Lower leg skin (tissue), 4 donors: ENCODE measurements at regions not wholly inside any gene's neighbourhood (a gene's known extent, or its start where the extent isn't known, plus 50 kb on each side); places are given as distances from the start of the nearest gene placed in this dataset.

ENCODE experiments used
- DNase-seq, 2 donors: peaks; one replicate each; pipeline ENCODE4 v3.0.0-alpha.2; 2019; ENCODE audit warnings: low spot score in 2 of 2
- H3K4me3 ChIP-seq: fragments of 200-600 bp; sonication (generic); 2 replicates; pipeline ENCODE4 v1.5.1; 2017; ENCODE audit warnings: mild to moderate bottlenecking, low read depth; ENCODE audit not compliant: poor library complexity, severe bottlenecking
- POLR2A ChIP-seq, 2 donors: fragments of 450-650 bp; IDR thresholded peaks; one replicate each; pipeline ENCODE4 v1.6.1; 2016 to 2017; ENCODE audit warnings: antibody characterized with exemption in 2 of 2, mild to moderate bottlenecking in 1 of 2, moderate library complexity in 1 of 2
- WGBS, 2 donors: methylation state at CpG; one replicate each; pipeline ENCODE4 v1.1.5; 2018; 5-methylcytosine and 5-hydroxymethylcytosine counted together
- intact Hi-C: fragments of 100-400 bp; cut with DNase I; formaldehyde crosslinking; loops from one replicate; pipeline ENCODE4 v1.15.0; 2023; ENCODE audit warnings: low total_unique reads
- TF ChIP-seq, protein P1 (sequence below), 3 donors: fragments of 450-650 bp; IDR thresholded peaks; one replicate each; pipeline ENCODE4 v1.5.1; 2016; ENCODE audit warnings: antibody characterized with exemption in 3 of 3, mild to moderate bottlenecking in 3 of 3, moderate library complexity in 2 of 3

GRCh38 chr3:113129168-113129567 lies 82.2 kb upstream of the BOC start:
- intact Hi-C loops: no loop called here
- TF ChIP-seq, protein P1, sequence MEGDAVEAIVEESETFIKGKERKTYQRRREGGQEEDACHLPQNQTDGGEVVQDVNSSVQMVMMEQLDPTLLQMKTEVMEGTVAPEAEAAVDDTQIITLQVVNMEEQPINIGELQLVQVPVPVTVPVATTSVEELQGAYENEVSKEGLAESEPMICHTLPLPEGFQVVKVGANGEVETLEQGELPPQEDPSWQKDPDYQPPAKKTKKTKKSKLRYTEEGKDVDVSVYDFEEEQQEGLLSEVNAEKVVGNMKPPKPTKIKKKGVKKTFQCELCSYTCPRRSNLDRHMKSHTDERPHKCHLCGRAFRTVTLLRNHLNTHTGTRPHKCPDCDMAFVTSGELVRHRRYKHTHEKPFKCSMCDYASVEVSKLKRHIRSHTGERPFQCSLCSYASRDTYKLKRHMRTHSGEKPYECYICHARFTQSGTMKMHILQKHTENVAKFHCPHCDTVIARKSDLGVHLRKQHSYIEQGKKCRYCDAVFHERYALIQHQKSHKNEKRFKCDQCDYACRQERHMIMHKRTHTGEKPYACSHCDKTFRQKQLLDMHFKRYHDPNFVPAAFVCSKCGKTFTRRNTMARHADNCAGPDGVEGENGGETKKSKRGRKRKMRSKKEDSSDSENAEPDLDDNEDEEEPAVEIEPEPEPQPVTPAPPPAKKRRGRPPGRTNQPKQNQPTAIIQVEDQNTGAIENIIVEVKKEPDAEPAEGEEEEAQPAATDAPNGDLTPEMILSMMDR (IDR thresholded peaks at IDR 0.05): no peak
- TF ChIP-seq POLR2A (IDR thresholded peaks at IDR 0.05): no peak
- DNase-seq: no peak
- WGBS, 2 donors: 76 to 81% methylated on average over 5 of the region's 5 CpGs
- H3K4me3 ChIP-seq: no peak overlapping the region

- TF ChIP-seq, protein P1 (IDR thresholded peaks at IDR 0.05): no peak
- TF ChIP-seq POLR2A (IDR thresholded peaks at IDR 0.05): no peak
- intact Hi-C loops: loop anchor here (5.0 to 10.0 kb wide), 2 partner anchors 82 to 155 kb away; partner anchors contain the start of gene BOC
- 61 to 83% methylated on average over 2 of the region's 2 CpGs for WGBS, 2 donors
- DNase-seq: no peak
- H3K4me3 ChIP-seq: no peak overlapping the region
Observed at GRCh38 chr3:113132571-113132996, 78.8 kb upstream of the BOC start.

- DNase-seq: no peak
- intact Hi-C loops: loop anchor here (5.0 to 10.0 kb wide), 2 partner anchors 82 to 154 kb away; partner anchors contain the start of gene BOC
- WGBS, 2 donors: 34 to 60% methylated on average over 3 of the region's 3 CpGs
- TF ChIP-seq, protein P1 (IDR thresholded peaks at IDR 0.05): no peak
- TF ChIP-seq POLR2A (IDR thresholded peaks at IDR 0.05): no peak
- no peak overlapping the region for H3K4me3 ChIP-seq
Observed at GRCh38 chr3:113133140-113133539, 78.2 kb upstream of the BOC start.

DNA sequence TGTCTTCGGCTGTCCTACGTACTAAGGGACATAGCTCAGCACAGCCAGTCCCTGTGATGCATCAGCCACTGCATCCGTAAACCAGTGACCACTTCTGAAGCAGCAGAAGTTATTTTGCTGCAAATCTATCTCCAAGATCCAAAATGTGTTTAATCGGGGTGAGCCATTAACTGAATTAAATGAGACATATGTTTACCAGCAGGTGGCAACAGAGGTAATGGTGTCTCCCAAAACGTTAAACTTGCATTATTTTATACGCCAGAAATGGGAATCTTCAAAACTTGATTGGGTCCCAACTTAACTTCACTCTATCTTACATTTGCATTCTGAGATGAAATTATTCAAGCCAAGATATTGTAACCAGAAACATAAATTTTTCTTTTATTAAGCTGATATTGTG lies 75.3 kb upstream of the BOC start:
- no peak overlapping the region for H3K4me3 ChIP-seq
- intact Hi-C loops: loop anchor here (10.0 kb wide), 1 partner anchor 79 kb away; the partner anchor contains the start of gene BOC
- TF ChIP-seq, protein P1 (IDR thresholded peaks at IDR 0.05): peak in 2 of 3 donors; percentile 15 to 53
- TF ChIP-seq POLR2A (IDR thresholded peaks at IDR 0.05): no peak
- WGBS, 2 donors: 29 to 31% methylated on average over 6 of the region's 6 CpGs
- DNase-seq: no peak

GRCh38 chr3:113136544-113136943 lies 74.8 kb upstream of the BOC start:
- no peak overlapping the region for H3K4me3 ChIP-seq
- 94 to 95% methylated on average over 5 of the region's 5 CpGs for WGBS, 2 donors
- DNase-seq: no peak
- TF ChIP-seq POLR2A (IDR thresholded peaks at IDR 0.05): no peak
- TF ChIP-seq, protein P1 (IDR thresholded peaks at IDR 0.05): no peak
- intact Hi-C loops: loop anchor here (10.0 kb wide), 1 partner anchor 78 kb away; the partner anchor contains the start of gene BOC
